ENCODE measurements at regions not wholly inside any gene's neighbourhood (a gene's known extent, or its start where the extent isn't known, plus 50 kb on each side); places are given as distances from the start of the nearest gene placed in this dataset.

GRCh38 chr4:32958586-32958985 lies 2238.4 kb downstream of the PCDH7 start:
- Histone ChIP-seq H3K9ac (no peak overlapping the region), H3K79me2 (no peaks in the 10 kb centered on the region), H3K27ac (no peak overlapping the region), H3K9me3 (ENCODE audit: control insufficient read depth, low read length) (no peaks in the 10 kb centered on the region), H3K36me3 (ENCODE audit: control insufficient read depth, insufficient read depth, low read length) (no peaks in the 10 kb centered on the region), H2AFZ (no peak overlapping the region), H3K4me2 (ENCODE audit: low read length) (no peak overlapping the region), H3K27me3 (ENCODE audit: control insufficient read depth, insufficient read depth, low read length) (no peaks in the 10 kb centered on the region), H3K4me1 (no peaks in the 10 kb centered on the region), H3K4me3 (ENCODE audit: low read depth, low read length) (no peak overlapping the region)
- no peak for TF ChIP-seq CTCF (IDR thresholded peaks at IDR 0.05)

GRCh38 chr4:32962100-32962499 lies 2241.9 kb downstream of the PCDH7 start:
- H3K4me3 ChIP-seq (ENCODE audit: low read depth, low read length): no peak overlapping the region
- H3K4me1 ChIP-seq: no peaks in the 10 kb centered on the region
- H3K79me2 ChIP-seq: no peaks in the 10 kb centered on the region
- no peaks in the 10 kb centered on the region for H3K9me3 ChIP-seq (ENCODE audit: control insufficient read depth, low read length)
- no peaks in the 10 kb centered on the region for H3K27me3 ChIP-seq (ENCODE audit: control insufficient read depth, insufficient read depth, low read length)
- no peaks in the 10 kb centered on the region for H3K36me3 ChIP-seq (ENCODE audit: control insufficient read depth, insufficient read depth, low read length)
- no peak overlapping the region for H2AFZ ChIP-seq
- H3K9ac ChIP-seq: no peak overlapping the region
- no peak overlapping the region for H3K27ac ChIP-seq
- no peak overlapping the region for H3K4me2 ChIP-seq (ENCODE audit: low read length)
- no peak for TF ChIP-seq CTCF (IDR thresholded peaks at IDR 0.05)

DNA sequence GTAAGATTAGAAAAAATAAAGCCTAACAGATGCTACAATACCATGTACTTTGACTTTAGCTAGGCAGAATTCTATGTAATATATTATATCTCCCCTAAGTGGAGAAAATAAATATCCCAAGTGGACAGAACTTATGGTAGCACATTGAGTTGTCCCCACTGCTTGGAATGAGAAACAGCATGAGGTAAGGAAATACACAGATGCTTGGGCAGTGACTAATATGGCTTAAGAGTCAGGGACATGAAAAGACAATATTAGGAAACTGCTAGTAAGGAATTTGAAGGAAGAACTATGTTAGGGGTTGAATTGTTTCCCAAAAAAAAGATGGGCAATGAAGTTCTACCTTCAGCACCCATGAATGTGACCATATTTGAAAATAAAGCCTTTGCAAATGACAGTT lies 2265.1 kb downstream of the PCDH7 start:
- H3K4me2 ChIP-seq (ENCODE audit: low read length): no peak overlapping the region
- no peak for TF ChIP-seq CTCF (IDR thresholded peaks at IDR 0.05)
- H3K27me3 ChIP-seq (ENCODE audit: control insufficient read depth, insufficient read depth, low read length): no peaks in the 10 kb centered on the region
- H3K36me3 ChIP-seq (ENCODE audit: control insufficient read depth, insufficient read depth, low read length): no peaks in the 10 kb centered on the region
- H3K9ac ChIP-seq: no peak overlapping the region
- H2AFZ ChIP-seq: no peak overlapping the region
- no peak overlapping the region for H3K27ac ChIP-seq
- no peak overlapping the region for H3K4me3 ChIP-seq (ENCODE audit: low read depth, low read length)
- no peaks in the 10 kb centered on the region for H3K9me3 ChIP-seq (ENCODE audit: control insufficient read depth, low read length)
- H3K4me1 ChIP-seq: no peaks in the 10 kb centered on the region
- no peaks in the 10 kb centered on the region for H3K79me2 ChIP-seq

DNA sequence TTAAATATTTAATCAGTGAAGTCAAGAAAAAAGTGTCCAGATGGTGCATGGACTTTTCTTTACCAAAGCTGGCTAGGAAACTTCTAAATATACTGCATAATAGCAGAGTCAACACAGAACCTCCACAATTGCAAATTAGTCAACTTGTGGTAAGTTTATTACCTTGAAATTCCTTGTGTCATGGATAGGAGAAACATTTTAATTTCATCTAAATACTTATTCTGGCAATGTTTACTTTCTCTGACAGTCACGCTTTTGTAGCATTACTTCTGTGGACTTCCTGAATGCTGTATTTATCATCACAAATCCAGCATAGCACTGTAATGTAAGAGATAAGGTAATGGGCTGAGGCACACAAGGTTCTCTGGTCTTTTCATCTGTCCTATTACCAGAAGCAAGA lies 2266.1 kb downstream of the PCDH7 start:
- no peaks in the 10 kb centered on the region for H3K4me1 ChIP-seq
- H3K9me3 ChIP-seq (ENCODE audit: control insufficient read depth, low read length): no peaks in the 10 kb centered on the region
- H3K27me3 ChIP-seq (ENCODE audit: control insufficient read depth, insufficient read depth, low read length): no peaks in the 10 kb centered on the region
- no peak overlapping the region for H3K4me3 ChIP-seq (ENCODE audit: low read depth, low read length)
- H3K4me2 ChIP-seq (ENCODE audit: low read length): no peak overlapping the region
- no peaks in the 10 kb centered on the region for H3K79me2 ChIP-seq
- H3K36me3 ChIP-seq (ENCODE audit: control insufficient read depth, insufficient read depth, low read length): no peaks in the 10 kb centered on the region
- H3K9ac ChIP-seq: no peak overlapping the region
- H2AFZ ChIP-seq: no peak overlapping the region
- H3K27ac ChIP-seq: no peak overlapping the region
- no peak for TF ChIP-seq CTCF (IDR thresholded peaks at IDR 0.05)

DNA sequence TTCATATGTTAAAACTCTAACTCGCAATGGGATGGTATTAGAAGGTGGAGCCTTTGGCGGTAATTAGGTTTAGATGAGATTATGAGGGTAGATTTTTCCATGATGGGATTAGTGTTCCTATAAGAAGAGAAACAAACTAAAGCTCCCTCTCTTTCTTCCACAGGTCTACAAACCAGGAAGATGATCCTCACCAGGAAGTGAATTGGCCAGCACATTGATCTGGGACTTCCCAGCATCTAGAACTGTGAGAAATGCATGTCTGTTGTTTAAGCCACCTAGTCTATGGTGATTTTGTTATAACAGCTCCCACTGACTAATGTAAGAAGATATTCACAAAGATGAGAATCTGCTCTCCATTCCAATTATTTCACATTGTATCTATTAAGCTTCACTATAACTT lies 2266.9 kb downstream of the PCDH7 start:
- TF ChIP-seq CTCF (IDR thresholded peaks at IDR 0.05): no peak
- H2AFZ ChIP-seq: no peak overlapping the region
- H3K9ac ChIP-seq: no peak overlapping the region
- no peak overlapping the region for H3K4me2 ChIP-seq (ENCODE audit: low read length)
- H3K4me1 ChIP-seq: no peaks in the 10 kb centered on the region
- no peaks in the 10 kb centered on the region for H3K27me3 ChIP-seq (ENCODE audit: control insufficient read depth, insufficient read depth, low read length)
- H3K36me3 ChIP-seq (ENCODE audit: control insufficient read depth, insufficient read depth, low read length): no peaks in the 10 kb centered on the region
- H3K79me2 ChIP-seq: no peaks in the 10 kb centered on the region
- no peaks in the 10 kb centered on the region for H3K9me3 ChIP-seq (ENCODE audit: control insufficient read depth, low read length)
- no peak overlapping the region for H3K27ac ChIP-seq
- H3K4me3 ChIP-seq (ENCODE audit: low read depth, low read length): no peak overlapping the region
